HL-60 (cell line): ENCODE measurements at regions not wholly inside any gene's neighbourhood (a gene's known extent, or its start where the extent isn't known, plus 50 kb on each side); places are given as distances from the start of the nearest gene placed in this dataset.

ENCODE experiments used
- POLR2AphosphoS5 ChIP-seq: IDR thresholded peaks from 2 replicates; pipeline ENCODE4 v1.6.1; 2012; ENCODE audit warnings: low read depth
- TF ChIP-seq, protein P1 (sequence below): IDR thresholded peaks from one replicate; pipeline ENCODE4 v1.5.1; 2011; ENCODE audit warnings: low read length, control low read depth, inconsistent platforms; ENCODE audit not compliant: insufficient read depth

DNA sequence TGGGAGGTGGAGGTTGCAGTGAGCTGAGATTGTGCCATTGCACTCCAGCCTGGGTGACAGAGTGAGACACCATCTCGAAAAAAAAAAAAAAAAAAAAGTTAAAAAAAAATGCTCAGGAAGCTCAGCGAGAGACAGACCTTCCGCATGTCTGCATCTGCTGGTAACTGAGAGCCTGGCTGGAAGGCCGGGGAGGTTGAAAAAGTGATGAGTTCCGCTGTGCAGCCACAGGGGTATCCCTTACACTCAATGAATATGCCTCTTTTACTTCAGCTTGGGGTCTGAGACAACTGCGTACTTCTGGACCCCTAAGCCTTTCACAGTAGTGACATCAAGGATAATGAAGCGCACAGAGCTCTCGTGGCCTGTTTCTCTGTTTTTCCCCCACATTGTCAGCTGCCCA is 179.9 kb upstream of the KLF4 start:
- TF ChIP-seq, protein P1, sequence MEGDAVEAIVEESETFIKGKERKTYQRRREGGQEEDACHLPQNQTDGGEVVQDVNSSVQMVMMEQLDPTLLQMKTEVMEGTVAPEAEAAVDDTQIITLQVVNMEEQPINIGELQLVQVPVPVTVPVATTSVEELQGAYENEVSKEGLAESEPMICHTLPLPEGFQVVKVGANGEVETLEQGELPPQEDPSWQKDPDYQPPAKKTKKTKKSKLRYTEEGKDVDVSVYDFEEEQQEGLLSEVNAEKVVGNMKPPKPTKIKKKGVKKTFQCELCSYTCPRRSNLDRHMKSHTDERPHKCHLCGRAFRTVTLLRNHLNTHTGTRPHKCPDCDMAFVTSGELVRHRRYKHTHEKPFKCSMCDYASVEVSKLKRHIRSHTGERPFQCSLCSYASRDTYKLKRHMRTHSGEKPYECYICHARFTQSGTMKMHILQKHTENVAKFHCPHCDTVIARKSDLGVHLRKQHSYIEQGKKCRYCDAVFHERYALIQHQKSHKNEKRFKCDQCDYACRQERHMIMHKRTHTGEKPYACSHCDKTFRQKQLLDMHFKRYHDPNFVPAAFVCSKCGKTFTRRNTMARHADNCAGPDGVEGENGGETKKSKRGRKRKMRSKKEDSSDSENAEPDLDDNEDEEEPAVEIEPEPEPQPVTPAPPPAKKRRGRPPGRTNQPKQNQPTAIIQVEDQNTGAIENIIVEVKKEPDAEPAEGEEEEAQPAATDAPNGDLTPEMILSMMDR, result no peak
- TF ChIP-seq POLR2AphosphoS5, result no peak
